ENCODE measurements at regions not wholly inside any gene's neighbourhood (a gene's known extent, or its start where the extent isn't known, plus 50 kb on each side); places are given as distances from the start of the nearest gene placed in this dataset.

GRCh38 chr9:79945495-79945894, 373.7 kb downstream of the TLE4 start:
- intact Hi-C loops (cut with DNase I), result no loop called here

GRCh38 chr9:79945016-79945415, 373.3 kb downstream of the TLE4 start:
- Histone ChIP-seq H3K36me3 (no peaks in the 10 kb centered on the region), H3K27me3 (no peaks in the 10 kb centered on the region), H3K27ac (no peak overlapping the region), H3K9me3 (peaks cover 0 to 4% (median 0%) of the 10 kb centered on the region in 12 donors), H3K4me1 (peaks cover 0 to 3% (median 0%) of the 10 kb centered on the region in 12 donors), H3K4me3 (no peak overlapping the region)
- 60 to 80% (median 74%) methylated on average over 1 of the region's 1 CpG for WGBS, 4 donors
- ATAC-seq (no peak), DNase-seq (no peak)
- intact Hi-C loops (cut with DNase I), result no loop called here
- TF ChIP-seq CTCF (IDR thresholded peaks at IDR 0.05), result peak in 1 of 12 donors; percentile 9
- no peak for TF ChIP-seq POLR2A (IDR thresholded peaks at IDR 0.05)

More at GRCh38 chr9:79945495-79945894, 373.7 kb downstream of the TLE4 start:
- ATAC-seq (no peak), DNase-seq (no peak)
- H3K9me3 ChIP-seq, result peaks cover 0 to 2% (median 0%) of the 10 kb centered on the region in 12 donors
- no peaks in the 10 kb centered on the region for H3K36me3 ChIP-seq
- no peaks in the 10 kb centered on the region for H3K27me3 ChIP-seq
- no peak overlapping the region for H3K4me3 ChIP-seq
- TF ChIP-seq CTCF (IDR thresholded peaks at IDR 0.05) (no peak), POLR2A (IDR thresholded peaks at IDR 0.05) (no peak)
- peaks cover 0 to 3% (median 0%) of the 10 kb centered on the region in 12 donors for H3K4me1 ChIP-seq
- H3K27ac ChIP-seq, result no peak overlapping the region

- no peaks in the 10 kb centered on the region for H3K36me3 ChIP-seq
- 57 to 68% (median 62%) methylated on average over 6 of the region's 6 CpGs for WGBS, 4 donors
- peaks cover 0 to 3% (median 0%) of the 10 kb centered on the region in 12 donors for H3K4me1 ChIP-seq
- intact Hi-C loops (cut with DNase I), result no loop called here
- DNase-seq (peak in 1 of 5 donors; percentile 16), ATAC-seq (peak in 1 of 4 donors; percentile 62)
- H3K4me3 ChIP-seq, result no peak overlapping the region
- no peaks in the 10 kb centered on the region for H3K27me3 ChIP-seq
- TF ChIP-seq POLR2A (IDR thresholded peaks at IDR 0.05), result no peak
- no peak for TF ChIP-seq CTCF (IDR thresholded peaks at IDR 0.05)
- H3K27ac ChIP-seq, result peak overlapping the region in 3 of 12 donors; percentile 8 to 24 (median 21)
- H3K9me3 ChIP-seq, result peaks cover 0 to 4% (median 0%) of the 10 kb centered on the region in 12 donors
Observed at GRCh38 chr9:79940919-79941318, 369.2 kb downstream of the TLE4 start.

GRCh38 chr9:79939819-79940218, 368.1 kb downstream of the TLE4 start:
- peaks cover 0 to 3% (median 0%) of the 10 kb centered on the region in 12 donors for H3K4me1 ChIP-seq
- H3K36me3 ChIP-seq, result no peaks in the 10 kb centered on the region
- ATAC-seq (no peak), DNase-seq (no peak)
- no peaks in the 10 kb centered on the region for H3K27me3 ChIP-seq
- H3K9me3 ChIP-seq, result peaks cover 0 to 4% (median 0%) of the 10 kb centered on the region in 12 donors
- intact Hi-C loops (cut with DNase I), result no loop called here
- no peak for TF ChIP-seq CTCF (IDR thresholded peaks at IDR 0.05)
- no peak for TF ChIP-seq POLR2A (IDR thresholded peaks at IDR 0.05)
- no peak overlapping the region for H3K27ac ChIP-seq
- 40 to 57% (median 41%) methylated on average over 5 of the region's 5 CpGs for WGBS, 4 donors
- no peak overlapping the region for H3K4me3 ChIP-seq
